H1 (cell line): ENCODE measurements at regions not wholly inside any gene's neighbourhood (a gene's known extent, or its start where the extent isn't known, plus 50 kb on each side); places are given as distances from the start of the nearest gene placed in this dataset.

Experiments used
- CTCF ChIA-PET: fragments of 300-600 bp; sonication (Branson Sonifier 250); formaldehyde crosslinking; loops from one replicate; lab custom pipeline; 2021; ENCODE audit not compliant: partially characterized antibody; lab: Charles Lee
- POLR2A ChIA-PET: fragments of 300-600 bp; sonication (Branson Sonifier 250); formaldehyde crosslinking; loops from one replicate; lab custom pipeline; 2021; ENCODE audit warnings: inconsistent platforms; ENCODE audit not compliant: partially characterized antibody; lab: Charles Lee
- DNase-seq, 2 experiments: peaks; one replicate each; pipeline versions ENCODE4 v3.0.0 to v3.0.0-alpha.2; 2010 to 2022; ENCODE audit warnings: low spot score in 2 of 2, low read depth in 1 of 2, mixed read lengths in 1 of 2
- FAIRE-seq: peaks from 2 replicates; lab custom pipeline; 2011; peaks lifted over from hg19 to GRCh38; lab: Jason Lieb, UNC
- H2AFZ ChIP-seq: 2 replicates; pipeline ENCODE4 v1.8.1; 2012; ENCODE audit warnings: low read length, inconsistent platforms
- H2AK5ac ChIP-seq: 2 replicates; pipeline ENCODE4 v1.6.1; 2013; ENCODE audit warnings: low read depth, low read length
- H2BK120ac ChIP-seq: replicated peaks from 2 replicates; pipeline ENCODE3; 2013; ENCODE audit warnings: low read depth, low read length, inconsistent platforms
- H2BK12ac ChIP-seq: 2 replicates; pipeline ENCODE4 v1.6.1; 2013; ENCODE audit warnings: low read depth, low read length
- H2BK15ac ChIP-seq: 2 replicates; pipeline ENCODE4 v1.6.1; 2013; ENCODE audit warnings: low read length
- H2BK20ac ChIP-seq: 2 replicates; pipeline ENCODE4 v1.6.1; 2013; ENCODE audit warnings: low read length
- H2BK5ac ChIP-seq: 2 replicates; pipeline ENCODE4 v1.6.1; 2013; ENCODE audit warnings: low read depth, low read length
- H3K14ac ChIP-seq: 2 replicates; pipeline ENCODE4 v1.6.1; 2013; ENCODE audit warnings: inconsistent platforms; ENCODE audit not compliant: insufficient read length
- H3K18ac ChIP-seq: 2 replicates; pipeline ENCODE4 v1.6.1; 2013; ENCODE audit warnings: low read length; ENCODE audit errors: extremely low read depth
- H3K23ac ChIP-seq: 2 replicates; pipeline ENCODE4 v1.6.1; 2013; ENCODE audit warnings: inconsistent platforms; ENCODE audit not compliant: insufficient read length
- H3K23me2 ChIP-seq: 2 replicates; pipeline ENCODE4 v1.6.1; 2013; ENCODE audit warnings: low read depth, low read length
- H3K27ac ChIP-seq: 2 replicates; pipeline ENCODE4 v1.6.1; 2011; ENCODE audit warnings: low read depth, low read length, inconsistent platforms
- H3K27me3 ChIP-seq, 4 experiments: replicated peaks in 1 of 4; 1 replicate in 1 of 4; 2 replicates in 3 of 4; pipeline versions ENCODE4 v1.6.1 to v1.8.1; 2011 to 2013; ENCODE audit warnings: low read length in 3 of 4, mild to moderate bottlenecking in 3 of 4, inconsistent platforms in 2 of 4, mixed read lengths in 2 of 4, moderate library complexity in 1 of 4; ENCODE audit not compliant: control insufficient read depth in 3 of 4, insufficient read depth in 3 of 4; ENCODE audit errors: extremely low read depth in 1 of 4
- H3K36me3 ChIP-seq, 4 experiments: 2 replicates each; pipeline versions ENCODE4 v1.6.1 to v1.8.1; 2011 to 2013; ENCODE audit warnings: mild to moderate bottlenecking in 4 of 4, low read length in 3 of 4, moderate library complexity in 2 of 4, control low read depth in 1 of 4, inconsistent platforms in 1 of 4; ENCODE audit not compliant: insufficient read depth in 4 of 4, control insufficient read depth in 2 of 4
- H3K4ac ChIP-seq: replicated peaks from 2 replicates; pipeline ENCODE3; 2013; ENCODE audit warnings: low read length, low read depth, mixed read lengths, inconsistent platforms; ENCODE audit not compliant: insufficient read length
- H3K4me1 ChIP-seq, 4 experiments: replicated peaks in 1 of 4; 1 replicate in 1 of 4; 2 replicates in 3 of 4; pipeline versions ENCODE4 v1.6.1 to v1.8.1; 2011 to 2013; ENCODE audit warnings: low read length in 3 of 4, inconsistent platforms in 2 of 4, mixed read lengths in 1 of 4; ENCODE audit not compliant: insufficient read depth in 4 of 4, control insufficient read depth in 3 of 4
- H3K4me2 ChIP-seq, 2 experiments: 2 replicates each; pipeline versions ENCODE4 v1.6.1 to v1.8.1; 2011 to 2013; ENCODE audit warnings: low read depth in 2 of 2, low read length in 2 of 2, control low read depth in 1 of 2, inconsistent platforms in 1 of 2, mild to moderate bottlenecking in 1 of 2; ENCODE audit not compliant: insufficient read depth in 1 of 2
- H3K4me3 ChIP-seq, 4 experiments: fragments of 200-600, 300-600 bp in 1 of 4; sonication (generic), shearing (Covaris generic), sonication (Bioruptor Twin) in 1 of 4; 2 replicates each; pipeline versions ENCODE4 v1.5.1 to v1.8.1; 2011 to 2016; ENCODE audit warnings: low read length in 4 of 4, low read depth in 3 of 4, control low read depth in 2 of 4, inconsistent platforms in 2 of 4, mild to moderate bottlenecking in 2 of 4, mixed read lengths in 1 of 4, moderate library complexity in 1 of 4; ENCODE audit not compliant: insufficient read depth in 2 of 4; ENCODE audit errors: extremely low read depth in 1 of 4
- H3K56ac ChIP-seq: replicated peaks from 2 replicates; pipeline ENCODE3; 2013; ENCODE audit warnings: low read depth, mild to moderate bottlenecking, mixed read lengths, low read length, inconsistent platforms; ENCODE audit not compliant: insufficient read length
- H3K79me1 ChIP-seq: 2 replicates; pipeline ENCODE4 v1.6.1; 2013; ENCODE audit warnings: low read depth, low read length, control low read depth
- H3K79me2 ChIP-seq, 2 experiments: 2 replicates each; pipeline versions ENCODE4 v1.6.1 to v1.8.1; 2012 to 2013; ENCODE audit warnings: low read length in 2 of 2, mild to moderate bottlenecking in 2 of 2, inconsistent platforms in 1 of 2; ENCODE audit not compliant: insufficient read depth in 2 of 2, control insufficient read depth in 1 of 2
- H3K9ac ChIP-seq, 4 experiments: replicated peaks in 1 of 4; 1 replicate in 1 of 4; 2 replicates in 3 of 4; pipeline versions ENCODE4 v1.6.1 to v1.8.1; 2011 to 2013; ENCODE audit warnings: low read depth in 3 of 4, low read length in 3 of 4, control low read depth in 2 of 4, mild to moderate bottlenecking in 2 of 4, moderate library complexity in 2 of 4, inconsistent platforms in 1 of 4; ENCODE audit errors: extremely low read depth in 1 of 4
- H3K9me3 ChIP-seq, 2 experiments: 2 replicates each; pipeline versions ENCODE4 v1.6.1 to v1.8.1; 2012 to 2013; ENCODE audit warnings: mild to moderate bottlenecking in 2 of 2, moderate library complexity in 2 of 2, control low read depth in 1 of 2, inconsistent platforms in 1 of 2, low read depth in 1 of 2, low read length in 1 of 2, mixed read lengths in 1 of 2; ENCODE audit not compliant: insufficient read depth in 2 of 2
- H4K20me1 ChIP-seq, 2 experiments: replicated peaks in 1 of 2; 2 replicates each; pipeline versions ENCODE3 to v1.8.1; 2011 to 2013; ENCODE audit warnings: inconsistent platforms in 2 of 2, low read length in 2 of 2, mild to moderate bottlenecking in 1 of 2; ENCODE audit not compliant: insufficient read depth in 2 of 2, control insufficient read depth in 1 of 2
- H4K5ac ChIP-seq: 2 replicates; pipeline ENCODE4 v1.6.1; 2013; ENCODE audit warnings: low read length, low read depth, mixed read lengths, inconsistent platforms; ENCODE audit not compliant: insufficient read length
- H4K8ac ChIP-seq: 2 replicates; pipeline ENCODE4 v1.8.0; 2013; ENCODE audit warnings: mild to moderate bottlenecking, moderate library complexity, low read length, inconsistent platforms; ENCODE audit not compliant: insufficient read depth; ENCODE audit errors: extremely low read depth
- H4K91ac ChIP-seq: replicated peaks from 2 replicates; pipeline ENCODE3; 2013; ENCODE audit warnings: low read length, mixed read lengths, inconsistent platforms; ENCODE audit not compliant: insufficient read length
- E2F6 ChIP-seq: IDR thresholded peaks from 2 replicates; pipeline ENCODE4 v1.6.1; 2012; ENCODE audit warnings: inconsistent platforms
- WGBS, 2 experiments: shearing (Covaris generic) in 1 of 2; methylation state at CpG; one replicate each; pipeline versions ENCODE4 v1.1.6 to v1.1.7; 2013 to 2015; ENCODE audit warnings: low lambda C conversion rate in 2 of 2, mixed read lengths in 2 of 2, inconsistent platforms in 1 of 2, low coverage in 1 of 2, missing lambda C conversion rate in 1 of 2; ENCODE audit not compliant: insufficient replicate concordance in 2 of 2, insufficient coverage in 1 of 2, insufficient read length in 1 of 2; ENCODE audit errors: extremely low coverage in 1 of 2, missing lambda C conversion rate in 1 of 2; 5-methylcytosine and 5-hydroxymethylcytosine counted together

DNA sequence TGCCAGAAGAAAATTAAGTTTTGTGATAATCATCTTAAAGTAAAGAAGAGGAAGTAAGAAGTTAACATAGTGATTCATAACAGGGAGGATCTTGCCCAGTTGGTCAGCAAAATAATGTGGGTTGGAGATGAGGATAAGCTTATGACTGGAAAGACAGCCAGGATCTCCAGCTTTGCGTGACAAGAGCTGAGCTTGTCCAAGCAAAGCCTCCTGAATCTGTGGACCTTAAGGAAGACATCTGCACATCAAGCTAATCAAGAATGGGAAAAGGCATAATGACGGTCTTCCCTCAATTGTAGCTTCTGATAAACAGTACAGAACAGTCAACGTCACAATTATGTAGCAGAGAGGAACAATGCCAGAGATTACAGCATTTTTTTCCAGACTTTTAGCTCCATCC lies 744.7 kb upstream of the GOT2 start:
- Histone ChIP-seq H3K36me3 (no peaks in the 10 kb centered on the region), H3K4me3 (no peak overlapping the region), H3K27me3 (no peaks in the 10 kb centered on the region), H3K4ac (no peak overlapping the region), H3K79me1 (no peaks in the 10 kb centered on the region), H2BK12ac (no peak overlapping the region), H2AK5ac (no peak overlapping the region), H3K79me2 (no peaks in the 10 kb centered on the region), H3K14ac (no peak overlapping the region), H3K18ac (no peak overlapping the region), H3K27ac (no peak overlapping the region), H3K4me2 (no peak overlapping the region), H2BK120ac (no peak overlapping the region), H2BK15ac (no peak overlapping the region), H2AFZ (no peak overlapping the region), H4K5ac (no peak overlapping the region), H4K91ac (no peak overlapping the region), H3K23ac (no peak overlapping the region), H4K20me1 (no peaks in the 10 kb centered on the region), H2BK5ac (no peak overlapping the region), H3K23me2 (no peaks in the 10 kb centered on the region), H3K56ac (no peak overlapping the region), H2BK20ac (no peak overlapping the region), H3K4me1 (no peaks in the 10 kb centered on the region), H3K9ac (no peak overlapping the region), H4K8ac (no peak overlapping the region), H3K9me3 (no peaks in the 10 kb centered on the region)
- 93% methylated on average over 3 of the region's 3 CpGs; no CpG with 5 or more reads in 1 of the 2 experiments for WGBS, 2 experiments
- no peak for TF ChIP-seq E2F6
- FAIRE-seq (no peak), DNase-seq (no peak)
- ChIA-PET POLR2A (no interaction called here), CTCF (interaction anchor here (0.6 to 1.3 kb wide), 3 partner anchors 10 to 1803 kb away, joined by 3 to 5 read pairs (median 3); no protein-coding TSS in a partner anchor)
